ENCODE measurements at regions not wholly inside any gene's neighbourhood (a gene's known extent, or its start where the extent isn't known, plus 50 kb on each side); places are given as distances from the start of the nearest gene placed in this dataset.

- POLR2A ChIA-PET: no interaction called here
- no peak for DNase-seq (ENCODE audit: low spot score)
- no peak for ATAC-seq
- TF ChIP-seq GABPB1 (CRISPR knock-in tag; IDR thresholded peaks at IDR 0.05): no peak
- TF ChIP-seq ATF1 (CRISPR knock-in tag; IDR thresholded peaks at IDR 0.05): no peak
- TF ChIP-seq GRHL2 (CRISPR knock-in tag; IDR thresholded peaks at IDR 0.05; ENCODE audit: insufficient replicate concordance, severe bottlenecking): no peak
- TF ChIP-seq ELF4 (CRISPR knock-in tag; IDR thresholded peaks at IDR 0.05; ENCODE audit: low read depth): no peak
- no peak for TF ChIP-seq MAX (CRISPR knock-in tag; IDR thresholded peaks at IDR 0.05)
- TF ChIP-seq SP1 (CRISPR knock-in tag; conservative IDR thresholded peaks at IDR 0.05): no peak
- TF ChIP-seq, protein P1, sequence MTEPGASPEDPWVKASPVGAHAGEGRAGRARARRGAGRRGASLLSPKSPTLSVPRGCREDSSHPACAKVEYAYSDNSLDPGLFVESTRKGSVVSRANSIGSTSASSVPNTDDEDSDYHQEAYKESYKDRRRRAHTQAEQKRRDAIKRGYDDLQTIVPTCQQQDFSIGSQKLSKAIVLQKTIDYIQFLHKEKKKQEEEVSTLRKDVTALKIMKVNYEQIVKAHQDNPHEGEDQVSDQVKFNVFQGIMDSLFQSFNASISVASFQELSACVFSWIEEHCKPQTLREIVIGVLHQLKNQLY (CRISPR knock-in tag; IDR thresholded peaks at IDR 0.05): no peak
- TF ChIP-seq, protein P2, sequence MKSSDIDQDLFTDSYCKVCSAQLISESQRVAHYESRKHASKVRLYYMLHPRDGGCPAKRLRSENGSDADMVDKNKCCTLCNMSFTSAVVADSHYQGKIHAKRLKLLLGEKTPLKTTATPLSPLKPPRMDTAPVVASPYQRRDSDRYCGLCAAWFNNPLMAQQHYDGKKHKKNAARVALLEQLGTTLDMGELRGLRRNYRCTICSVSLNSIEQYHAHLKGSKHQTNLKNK (CRISPR knock-in tag; IDR thresholded peaks at IDR 0.05): no peak
- no peak for TF ChIP-seq ZNF232 (CRISPR knock-in tag; IDR thresholded peaks at IDR 0.05)
- no peak for TF ChIP-seq ZNF671 (CRISPR knock-in tag; IDR thresholded peaks at IDR 0.05)
- no peak for TF ChIP-seq TCF7 (CRISPR knock-in tag; IDR thresholded peaks at IDR 0.05; ENCODE audit: low read depth)
- TF ChIP-seq, protein P3, sequence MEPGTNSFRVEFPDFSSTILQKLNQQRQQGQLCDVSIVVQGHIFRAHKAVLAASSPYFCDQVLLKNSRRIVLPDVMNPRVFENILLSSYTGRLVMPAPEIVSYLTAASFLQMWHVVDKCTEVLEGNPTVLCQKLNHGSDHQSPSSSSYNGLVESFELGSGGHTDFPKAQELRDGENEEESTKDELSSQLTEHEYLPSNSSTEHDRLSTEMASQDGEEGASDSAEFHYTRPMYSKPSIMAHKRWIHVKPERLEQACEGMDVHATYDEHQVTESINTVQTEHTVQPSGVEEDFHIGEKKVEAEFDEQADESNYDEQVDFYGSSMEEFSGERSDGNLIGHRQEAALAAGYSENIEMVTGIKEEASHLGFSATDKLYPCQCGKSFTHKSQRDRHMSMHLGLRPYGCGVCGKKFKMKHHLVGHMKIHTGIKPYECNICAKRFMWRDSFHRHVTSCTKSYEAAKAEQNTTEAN (CRISPR knock-in tag; IDR thresholded peaks at IDR 0.05): no peak
- no peak for TF ChIP-seq CREB1 (CRISPR knock-in tag; IDR thresholded peaks at IDR 0.05)
- TF ChIP-seq ERG (CRISPR knock-in tag; IDR thresholded peaks at IDR 0.05): no peak
- TF ChIP-seq IRF1 (CRISPR knock-in tag; IDR thresholded peaks at IDR 0.05): no peak
- TF ChIP-seq IRF2 (CRISPR knock-in tag; IDR thresholded peaks at IDR 0.05; ENCODE audit: borderline replicate concordance, low read depth): no peak
- no peak for TF ChIP-seq NR3C1 (CRISPR knock-in tag; conservative IDR thresholded peaks at IDR 0.05; ENCODE audit: low read depth)
- TF ChIP-seq E2F5 (CRISPR knock-in tag; IDR thresholded peaks at IDR 0.05): no peak
- CTCF ChIA-PET: no interaction called here
- no peak overlapping the region for H3K4me3 Mint-ChIP-seq
- H3K27me3 Mint-ChIP-seq (ENCODE audit: low read depth): peaks cover 12% of the 10 kb centered on the region
- peaks cover 22% of the 10 kb centered on the region for H3K36me3 Mint-ChIP-seq
- peaks cover 28% of the 10 kb centered on the region for H3K9me3 Mint-ChIP-seq
- peaks cover 13% of the 10 kb centered on the region; the same call in 1 of the 2 replicates for H3K4me1 Mint-ChIP-seq
- no peak overlapping the region for H3K27ac Mint-ChIP-seq
These were observed 110.8 kb upstream of the ARL4C start for GRCh38 chr2:234607691-234608090.

GRCh38 chr2:234606896-234607295 is 110.0 kb upstream of the ARL4C start:
- Mint-ChIP-seq H3K36me3 (peaks cover 22% of the 10 kb centered on the region), H3K9me3 (peaks cover 27% of the 10 kb centered on the region), H3K27me3 (ENCODE audit: low read depth) (peaks cover 12% of the 10 kb centered on the region), H3K4me1 (peaks cover 14% of the 10 kb centered on the region), H3K4me3 (no peak overlapping the region), H3K27ac (no peak overlapping the region)
- ATAC-seq (no peak), DNase-seq (ENCODE audit: low spot score) (no peak)
- CTCF ChIA-PET: no interaction called here
- TF ChIP-seq IRF1 (CRISPR knock-in tag; IDR thresholded peaks at IDR 0.05) (no peak), HMGXB4 (CRISPR knock-in tag; IDR thresholded peaks at IDR 0.05) (no peak), OVOL2 (CRISPR knock-in tag; IDR thresholded peaks at IDR 0.05; ENCODE audit: borderline replicate concordance) (no peak), E2F4 (CRISPR knock-in tag; IDR thresholded peaks at IDR 0.05; ENCODE audit: borderline replicate concordance, low read depth) (no peak), JAZF1 (CRISPR knock-in tag; IDR thresholded peaks at IDR 0.05) (no peak)
- POLR2A ChIA-PET: no interaction called here

Data from WTC11 (cell line).